ENCODE measurements at regions not wholly inside any gene's neighbourhood (a gene's known extent, or its start where the extent isn't known, plus 50 kb on each side); places are given as distances from the start of the nearest gene placed in this dataset.

DNA sequence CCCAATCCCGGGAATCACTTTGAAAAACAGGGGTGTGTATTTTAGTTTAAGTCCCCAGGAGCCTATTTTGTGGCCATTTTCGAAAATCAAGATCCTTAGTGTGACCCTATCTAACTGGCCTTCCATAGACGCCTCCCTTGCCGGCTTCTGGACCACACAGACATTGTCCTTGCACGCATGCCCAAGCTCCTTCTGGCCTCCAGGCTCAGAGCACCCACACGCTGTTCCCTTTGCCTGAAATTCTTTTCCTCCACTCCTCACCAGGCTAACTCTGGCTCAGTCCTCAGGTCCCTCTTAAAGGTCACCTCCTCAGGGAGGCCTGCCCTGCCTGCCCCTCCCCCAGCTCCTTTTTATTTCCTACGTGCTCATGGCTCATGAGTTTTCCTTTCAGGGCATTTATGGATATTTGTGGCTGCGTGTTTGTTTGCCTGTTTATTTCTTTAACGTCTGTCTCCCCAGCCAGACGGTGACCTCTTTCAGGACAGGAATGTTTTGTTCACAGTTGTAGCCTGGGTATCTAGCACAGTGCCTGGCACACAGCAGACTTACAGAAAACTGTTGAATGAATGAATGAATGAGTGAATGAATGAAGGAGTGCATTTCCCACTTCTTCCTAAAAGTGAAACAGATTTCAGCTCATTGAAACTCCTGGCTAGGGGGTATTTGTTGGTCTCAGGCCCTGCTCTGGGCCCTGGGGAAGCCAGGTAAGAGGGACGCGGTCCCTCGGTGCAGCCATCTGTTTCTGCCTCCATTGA lies 79.1 kb upstream of the IER5L start:
- Histone ChIP-seq H3K27ac (ENCODE audit: low read depth, low read length) (no peak overlapping the region), H3K9ac (ENCODE audit: low read length) (no peak overlapping the region), H3K4me2 (ENCODE audit: low read length) (no peak overlapping the region), H3K9me3 (ENCODE audit: control insufficient read depth in 1 of 2, insufficient read depth in 1 of 2, low read depth in 1 of 2, low read length in 2 of 2) (no peaks in the 10 kb centered on the region), H3K79me2 (ENCODE audit: insufficient read depth, low read length) (no peaks in the 10 kb centered on the region), H4K20me1 (ENCODE audit: insufficient read depth) (no peaks in the 10 kb centered on the region), H3K36me3 (ENCODE audit: control insufficient read depth in 1 of 2, insufficient read depth in 2 of 2, low read length in 2 of 2) (no peaks in the 10 kb centered on the region), H3K9me2 (ENCODE audit: insufficient read depth) (no peaks in the 10 kb centered on the region), H3K4me1 (ENCODE audit: control insufficient read depth in 1 of 2, insufficient read depth in 2 of 2, low read length in 2 of 2) (peaks cover 3 to 46% of the 10 kb centered on the region in 2 experiments), H2AFZ (ENCODE audit: low read depth, low read length, poor library complexity, severe bottlenecking) (no peak overlapping the region), H3K4me3 (replicated peaks in 1 of 2; ENCODE audit: low read depth in 1 of 2, low read length in 2 of 2) (no peak overlapping the region), H3K27me3 (ENCODE audit: insufficient read depth, low read length) (no peaks in the 10 kb centered on the region)
- DNase-seq (ENCODE audit: low read depth, low spot score): no peak
- CTCF ChIA-PET: no interaction called here
- no peak for ATAC-seq
- intact Hi-C loops (cut with micrococcal nuclease): no loop called here
- TF ChIP-seq ZNF274 (IDR thresholded peaks at IDR 0.05; ENCODE audit: low read depth, low read length) (no peak), EZH2 (IDR thresholded peaks at IDR 0.05) (no peak), SRF (IDR thresholded peaks at IDR 0.05; ENCODE audit: low read depth) (no peak), JUND (IDR thresholded peaks at IDR 0.05) (no peak), ATF3 (IDR thresholded peaks at IDR 0.05) (no peak), ELF1 (IDR thresholded peaks at IDR 0.05; ENCODE audit: borderline replicate concordance, low read depth) (no peak), RAD21 (IDR thresholded peaks at IDR 0.05; ENCODE audit: low read depth) (no peak), CTCF (IDR thresholded peaks at IDR 0.05 in 2 of 3, conservative IDR thresholded peaks at IDR 0.05 in 1 of 3; ENCODE audit: borderline replicate concordance in 1 of 3, insufficient read depth in 1 of 3, low read depth in 2 of 3, low read length in 2 of 3) (no peak), CEBPB (IDR thresholded peaks at IDR 0.05; ENCODE audit: low read depth) (no peak), FOSL1 (IDR thresholded peaks at IDR 0.05; ENCODE audit: low read depth) (no peak), POLR2AphosphoS5 (IDR thresholded peaks at IDR 0.05; ENCODE audit: low read depth, low read length) (no peak), YY1 (IDR thresholded peaks at IDR 0.05; ENCODE audit: extremely low read depth, insufficient replicate concordance, low read depth, low read length) (no peak)
- TF ChIP-seq, protein P1, sequence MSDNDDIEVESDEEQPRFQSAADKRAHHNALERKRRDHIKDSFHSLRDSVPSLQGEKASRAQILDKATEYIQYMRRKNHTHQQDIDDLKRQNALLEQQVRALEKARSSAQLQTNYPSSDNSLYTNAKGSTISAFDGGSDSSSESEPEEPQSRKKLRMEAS (IDR thresholded peaks at IDR 0.05): no peak
- POLR2A ChIA-PET: no interaction called here
- RAD21 ChIA-PET (ENCODE audit: low non-redundant PET in 1 of 2, low total read pairs in 2 of 2, uncharacterized antibody in 2 of 2, unreplicated experiment in 2 of 2): no interaction called here
- BruUV-seq (replicated peaks): no TSS peak
